DND-41 (cell line): ENCODE measurements at regions not wholly inside any gene's neighbourhood (a gene's known extent, or its start where the extent isn't known, plus 50 kb on each side); places are given as distances from the start of the nearest gene placed in this dataset.

ENCODE experiments used
- ATAC-seq: fragments of 200-7000 bp; cut with Tn5 transposase; 3 replicates; pipeline ENCODE4 v1.9.1; 2021; ENCODE audit warnings: low read depth; ENCODE audit not compliant: insufficient read depth
- DNase-seq: peaks from one replicate; pipeline ENCODE4 v3.0.0-alpha.2; 2020
- H2AFZ ChIP-seq: 2 replicates; pipeline ENCODE4 v1.6.0; 2012; ENCODE audit warnings: low read depth, low read length
- H3K27ac ChIP-seq: 2 replicates; pipeline ENCODE4 v1.5.1; 2012; ENCODE audit warnings: low read length, inconsistent platforms
- H3K27me3 ChIP-seq: fragments of 200-600 bp; sonication (generic); 2 replicates; pipeline ENCODE4 v1.6.0; 2012; ENCODE audit warnings: low read length, mild to moderate bottlenecking, inconsistent platforms; ENCODE audit not compliant: insufficient read depth, poor library complexity
- H3K36me3 ChIP-seq: 2 replicates; pipeline ENCODE4 v1.5.1; 2012; ENCODE audit warnings: low read length, inconsistent platforms; ENCODE audit not compliant: insufficient read depth
- H3K4me1 ChIP-seq: 2 replicates; pipeline ENCODE4 v1.5.1; 2012; ENCODE audit warnings: mild to moderate bottlenecking, low read length; ENCODE audit not compliant: insufficient read depth
- H3K4me2 ChIP-seq: 2 replicates; pipeline ENCODE4 v1.6.0; 2012; ENCODE audit warnings: mild to moderate bottlenecking, moderate library complexity, low read length, inconsistent platforms; ENCODE audit not compliant: insufficient read depth
- H3K4me3 ChIP-seq, 2 experiments: fragments of 200-600 bp in 1 of 2; shearing (Covaris generic) in 1 of 2; 2 replicates each; pipeline ENCODE4 v1.5.1; 2012 to 2016; ENCODE audit warnings: inconsistent platforms in 2 of 2, low read length in 2 of 2, mild to moderate bottlenecking in 2 of 2, low read depth in 1 of 2, moderate library complexity in 1 of 2
- H3K79me2 ChIP-seq: 2 replicates; pipeline ENCODE4 v1.6.0; 2012; ENCODE audit warnings: low read length, inconsistent platforms; ENCODE audit not compliant: insufficient read depth
- H3K9ac ChIP-seq: 2 replicates; pipeline ENCODE4 v1.6.0; 2012; ENCODE audit warnings: low read depth, mild to moderate bottlenecking, inconsistent platforms, low read length, moderate library complexity
- H3K9me3 ChIP-seq: 2 replicates; pipeline ENCODE4 v1.5.1; 2012; ENCODE audit warnings: low read length, moderate library complexity, mild to moderate bottlenecking, inconsistent platforms; ENCODE audit not compliant: insufficient read depth, severe bottlenecking
- H4K20me1 ChIP-seq: 2 replicates; pipeline ENCODE4 v1.6.0; 2012; ENCODE audit warnings: low read length; ENCODE audit not compliant: insufficient read depth
- CTCF ChIP-seq: IDR thresholded peaks from 2 replicates; pipeline ENCODE4 v1.5.1; 2012; ENCODE audit warnings: borderline replicate concordance, low read length, moderate library complexity, mild to moderate bottlenecking; ENCODE audit not compliant: poor library complexity, severe bottlenecking; ENCODE audit errors: extremely low read depth
- EZH2 ChIP-seq: IDR thresholded peaks from 3 replicates; pipeline ENCODE4 v1.6.1; 2012; ENCODE audit warnings: borderline replicate concordance, low read depth, mild to moderate bottlenecking, moderate library complexity, low read length, inconsistent platforms; ENCODE audit not compliant: severe bottlenecking

- TF ChIP-seq CTCF (no peak), EZH2 (no peak)
- H3K79me2 ChIP-seq: no peaks in the 10 kb centered on the region
- H2AFZ ChIP-seq: no peak overlapping the region
- no peak overlapping the region for H3K9ac ChIP-seq
- no peak overlapping the region for H3K27ac ChIP-seq
- no peaks in the 10 kb centered on the region for H3K9me3 ChIP-seq
- no peak overlapping the region for H3K4me3 ChIP-seq
- no peak overlapping the region for H3K4me2 ChIP-seq
- no peaks in the 10 kb centered on the region for H3K4me1 ChIP-seq
- no peaks in the 10 kb centered on the region for H3K36me3 ChIP-seq
- ATAC-seq (no peak), DNase-seq (no peak)
- no peaks in the 10 kb centered on the region; the same call in 1 of the 2 replicates for H4K20me1 ChIP-seq
- peaks cover 14% of the 10 kb centered on the region for H3K27me3 ChIP-seq
Measured at GRCh38 chr4:3658530-3658913, 107.7 kb upstream of the ADRA2C start.

GRCh38 chr4:3657902-3658529 lies 108.2 kb upstream of the ADRA2C start:
- no peaks in the 10 kb centered on the region for H3K79me2 ChIP-seq
- H3K4me2 ChIP-seq: no peak overlapping the region
- no peaks in the 10 kb centered on the region for H3K36me3 ChIP-seq
- H3K4me3 ChIP-seq: no peak overlapping the region
- TF ChIP-seq EZH2: no peak
- TF ChIP-seq CTCF: no peak
- peaks cover 14% of the 10 kb centered on the region for H3K27me3 ChIP-seq
- H3K4me1 ChIP-seq: no peaks in the 10 kb centered on the region
- no peaks in the 10 kb centered on the region; the same call in 1 of the 2 replicates for H4K20me1 ChIP-seq
- H3K27ac ChIP-seq: no peak overlapping the region
- H3K9ac ChIP-seq: no peak overlapping the region
- H2AFZ ChIP-seq: no peak overlapping the region
- H3K9me3 ChIP-seq: no peaks in the 10 kb centered on the region
- ATAC-seq (no peak), DNase-seq (no peak)

- no peak overlapping the region for H3K4me3 ChIP-seq
- no peaks in the 10 kb centered on the region for H3K79me2 ChIP-seq
Measured at GRCh38 chr4:3656416-3657356, 109.5 kb upstream of the ADRA2C start.

More at GRCh38 chr4:3656416-3657356, 109.5 kb upstream of the ADRA2C start:
- Histone ChIP-seq H3K27ac (no peak overlapping the region), H3K9ac (no peak overlapping the region), H3K27me3 (peaks cover 14% of the 10 kb centered on the region), H3K4me2 (no peak overlapping the region), H2AFZ (no peak overlapping the region), H3K36me3 (no peaks in the 10 kb centered on the region), H3K9me3 (no peaks in the 10 kb centered on the region), H3K4me1 (no peaks in the 10 kb centered on the region), H4K20me1 (no peaks in the 10 kb centered on the region; the same call in 1 of the 2 replicates)
- ATAC-seq (no peak), DNase-seq (no peak)
- TF ChIP-seq CTCF (no peak), EZH2 (no peak)
